ENCODE measurements at regions not wholly inside any gene's neighbourhood (a gene's known extent, or its start where the extent isn't known, plus 50 kb on each side); places are given as distances from the start of the nearest gene placed in this dataset.

DNA sequence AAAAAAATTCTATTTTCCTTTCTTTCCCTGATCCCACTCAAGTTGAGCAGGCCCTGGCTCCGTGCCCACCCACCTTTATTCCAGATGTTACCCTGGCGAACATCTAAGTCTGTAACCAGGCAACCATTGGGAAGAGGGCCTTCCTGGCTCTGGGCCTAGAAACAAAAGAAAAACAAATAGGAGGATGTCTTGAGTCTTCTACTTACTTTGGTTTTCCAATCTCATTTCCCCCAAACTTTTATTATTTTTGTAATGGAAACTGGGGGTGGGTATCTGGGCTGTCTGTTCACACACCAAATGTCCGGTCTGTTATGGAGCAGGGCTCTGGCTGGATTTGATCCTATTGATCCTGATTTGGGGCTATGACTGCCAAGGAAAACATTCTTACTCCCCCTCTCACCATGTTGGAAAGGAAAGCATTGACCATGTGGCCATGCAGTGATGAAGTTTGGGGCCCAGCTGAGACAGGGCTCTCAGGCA is 744.1 kb downstream of the DHX35 start:
- TF ChIP-seq, protein P1, sequence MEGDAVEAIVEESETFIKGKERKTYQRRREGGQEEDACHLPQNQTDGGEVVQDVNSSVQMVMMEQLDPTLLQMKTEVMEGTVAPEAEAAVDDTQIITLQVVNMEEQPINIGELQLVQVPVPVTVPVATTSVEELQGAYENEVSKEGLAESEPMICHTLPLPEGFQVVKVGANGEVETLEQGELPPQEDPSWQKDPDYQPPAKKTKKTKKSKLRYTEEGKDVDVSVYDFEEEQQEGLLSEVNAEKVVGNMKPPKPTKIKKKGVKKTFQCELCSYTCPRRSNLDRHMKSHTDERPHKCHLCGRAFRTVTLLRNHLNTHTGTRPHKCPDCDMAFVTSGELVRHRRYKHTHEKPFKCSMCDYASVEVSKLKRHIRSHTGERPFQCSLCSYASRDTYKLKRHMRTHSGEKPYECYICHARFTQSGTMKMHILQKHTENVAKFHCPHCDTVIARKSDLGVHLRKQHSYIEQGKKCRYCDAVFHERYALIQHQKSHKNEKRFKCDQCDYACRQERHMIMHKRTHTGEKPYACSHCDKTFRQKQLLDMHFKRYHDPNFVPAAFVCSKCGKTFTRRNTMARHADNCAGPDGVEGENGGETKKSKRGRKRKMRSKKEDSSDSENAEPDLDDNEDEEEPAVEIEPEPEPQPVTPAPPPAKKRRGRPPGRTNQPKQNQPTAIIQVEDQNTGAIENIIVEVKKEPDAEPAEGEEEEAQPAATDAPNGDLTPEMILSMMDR (IDR thresholded peaks at IDR 0.05): no peak
- no peak for TF ChIP-seq POLR2A (IDR thresholded peaks at IDR 0.05)

Data from ovary (tissue), 3 donors.